Lower leg skin (tissue), 3 donors: ENCODE measurements at regions not wholly inside any gene's neighbourhood (a gene's known extent, or its start where the extent isn't known, plus 50 kb on each side); places are given as distances from the start of the nearest gene placed in this dataset.

Experiments used
- POLR2A ChIP-seq, 2 donors: fragments of 450-650 bp; IDR thresholded peaks; one replicate each; pipeline ENCODE4 v1.6.1; 2016 to 2017; ENCODE audit warnings: antibody characterized with exemption in 2 of 2, mild to moderate bottlenecking in 1 of 2, moderate library complexity in 1 of 2
- TF ChIP-seq, protein P1 (sequence below), 3 donors: fragments of 450-650 bp; IDR thresholded peaks; one replicate each; pipeline ENCODE4 v1.5.1; 2016; ENCODE audit warnings: antibody characterized with exemption in 3 of 3, mild to moderate bottlenecking in 3 of 3, moderate library complexity in 2 of 3

DNA sequence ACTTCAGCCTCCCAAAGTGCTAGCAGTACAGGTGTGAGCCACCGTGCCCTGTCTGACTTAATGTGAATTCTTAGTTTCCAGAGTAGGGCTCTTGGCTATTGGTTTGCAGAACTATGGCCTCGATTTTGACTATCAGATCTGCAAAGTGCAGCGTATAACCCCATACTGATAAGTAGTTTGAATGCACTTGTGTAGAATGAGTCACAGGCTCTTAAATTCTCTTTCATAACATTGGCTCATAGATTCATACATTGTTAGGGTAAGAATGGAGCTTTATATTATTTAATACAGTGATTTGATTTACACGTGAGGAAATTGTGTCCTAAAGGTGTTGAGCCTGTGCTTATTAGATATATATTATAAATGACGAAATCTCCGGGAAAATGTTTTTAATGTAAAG lies 109.9 kb downstream of the ZPLD1 start:
- TF ChIP-seq, protein P1, sequence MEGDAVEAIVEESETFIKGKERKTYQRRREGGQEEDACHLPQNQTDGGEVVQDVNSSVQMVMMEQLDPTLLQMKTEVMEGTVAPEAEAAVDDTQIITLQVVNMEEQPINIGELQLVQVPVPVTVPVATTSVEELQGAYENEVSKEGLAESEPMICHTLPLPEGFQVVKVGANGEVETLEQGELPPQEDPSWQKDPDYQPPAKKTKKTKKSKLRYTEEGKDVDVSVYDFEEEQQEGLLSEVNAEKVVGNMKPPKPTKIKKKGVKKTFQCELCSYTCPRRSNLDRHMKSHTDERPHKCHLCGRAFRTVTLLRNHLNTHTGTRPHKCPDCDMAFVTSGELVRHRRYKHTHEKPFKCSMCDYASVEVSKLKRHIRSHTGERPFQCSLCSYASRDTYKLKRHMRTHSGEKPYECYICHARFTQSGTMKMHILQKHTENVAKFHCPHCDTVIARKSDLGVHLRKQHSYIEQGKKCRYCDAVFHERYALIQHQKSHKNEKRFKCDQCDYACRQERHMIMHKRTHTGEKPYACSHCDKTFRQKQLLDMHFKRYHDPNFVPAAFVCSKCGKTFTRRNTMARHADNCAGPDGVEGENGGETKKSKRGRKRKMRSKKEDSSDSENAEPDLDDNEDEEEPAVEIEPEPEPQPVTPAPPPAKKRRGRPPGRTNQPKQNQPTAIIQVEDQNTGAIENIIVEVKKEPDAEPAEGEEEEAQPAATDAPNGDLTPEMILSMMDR (IDR thresholded peaks at IDR 0.05) = no peak
- TF ChIP-seq POLR2A (IDR thresholded peaks at IDR 0.05) = no peak
